IMR-90 (cell line): ENCODE measurements at regions not wholly inside any gene's neighbourhood (a gene's known extent, or its start where the extent isn't known, plus 50 kb on each side); places are given as distances from the start of the nearest gene placed in this dataset.

Source experiments
- ATAC-seq: fragments of 200-7000 bp; cut with Tn5 transposase; 2 replicates; pipeline ENCODE4 v1.9.1; 2020; ENCODE audit warnings: low read depth, mild to moderate bottlenecking, moderate library complexity
- BruUV-seq: library from RNA; stranded (reverse); fragments of 400-500 nt; replicated peaks from 2 replicates; lab custom pipeline; 2021; lab: Mats Ljungman, UMichigan
- CTCF ChIA-PET: fragments of 300-600 bp; formaldehyde crosslinking; extraction: SDS; loops from one replicate; lab custom pipeline; 2021; ENCODE audit warnings: antibody characterized with exemption; lab: Yijun Ruan, JAX
- POLR2A ChIA-PET: fragments of 300-600 bp; sonication (Branson Sonifier 250); formaldehyde crosslinking; loops from one replicate; lab custom pipeline; 2022; ENCODE audit warnings: antibody characterized with exemption; ENCODE audit not compliant: unreplicated experiment; lab: Charles Lee
- DNase-seq: peaks from one replicate; pipeline ENCODE4 v3.0.0; 2013
- H2AFZ ChIP-seq: replicated peaks from 2 replicates; pipeline ENCODE3; 2013; ENCODE audit warnings: low read length, mild to moderate bottlenecking; ENCODE audit not compliant: poor library complexity
- H2AK5ac ChIP-seq: 2 replicates; pipeline ENCODE4 v1.6.1; 2013; ENCODE audit warnings: low read depth, low read length, inconsistent platforms
- H2AK9ac ChIP-seq: replicated peaks from 2 replicates; pipeline ENCODE3; 2013; ENCODE audit warnings: mild to moderate bottlenecking, low read depth, low read length, moderate library complexity; ENCODE audit not compliant: poor library complexity
- H2BK120ac ChIP-seq: 2 replicates; pipeline ENCODE4 v1.6.1; 2013; ENCODE audit warnings: low read depth, low read length, inconsistent platforms
- H2BK15ac ChIP-seq: 3 replicates; pipeline ENCODE4 v1.6.1; 2013; ENCODE audit warnings: low read depth, low read length, inconsistent platforms
- H2BK20ac ChIP-seq: 2 replicates; pipeline ENCODE4 v1.6.1; 2013; ENCODE audit warnings: low read depth, mild to moderate bottlenecking, inconsistent platforms, low read length, moderate library complexity
- H2BK5ac ChIP-seq: 2 replicates; pipeline ENCODE4 v1.6.1; 2013; ENCODE audit warnings: mild to moderate bottlenecking, low read depth, low read length, inconsistent platforms; ENCODE audit not compliant: poor library complexity, severe bottlenecking
- H3K14ac ChIP-seq: replicated peaks from 2 replicates; pipeline ENCODE4 v1.6.1; 2013; ENCODE audit warnings: low read depth, low read length, inconsistent platforms
- H3K18ac ChIP-seq: 2 replicates; pipeline ENCODE4 v1.6.1; 2013; ENCODE audit warnings: low read depth, low read length, control low read depth
- H3K23ac ChIP-seq: 2 replicates; pipeline ENCODE4 v1.6.1; 2013; ENCODE audit warnings: low read depth, low read length, inconsistent platforms
- H3K27ac ChIP-seq: 2 replicates; pipeline ENCODE4 v1.5.1; 2013; ENCODE audit warnings: mild to moderate bottlenecking, control low read depth, low read length; ENCODE audit not compliant: insufficient read depth
- H3K27me3 ChIP-seq: 2 replicates; pipeline ENCODE4 v1.6.1; 2013; ENCODE audit warnings: low read length; ENCODE audit not compliant: control insufficient read depth, insufficient read depth
- H3K36me3 ChIP-seq: 2 replicates; pipeline ENCODE4 v1.6.1; 2013; ENCODE audit warnings: low read length, mixed read lengths; ENCODE audit not compliant: control insufficient read depth, insufficient read depth
- H3K4ac ChIP-seq: 2 replicates; pipeline ENCODE4 v1.6.1; 2013; ENCODE audit warnings: low read depth, low read length, inconsistent platforms
- H3K4me1 ChIP-seq: 2 replicates; pipeline ENCODE4 v1.6.1; 2013; ENCODE audit warnings: low read length, mixed read lengths; ENCODE audit not compliant: control insufficient read depth, insufficient read depth
- H3K4me2 ChIP-seq: 2 replicates; pipeline ENCODE4 v1.6.1; 2013; ENCODE audit warnings: low read depth, mild to moderate bottlenecking, control low read depth, low read length, moderate library complexity
- H3K4me3 ChIP-seq: 2 replicates; pipeline ENCODE4 v1.5.1; 2013; ENCODE audit warnings: low read depth, mild to moderate bottlenecking, control low read depth, low read length, moderate library complexity; ENCODE audit not compliant: insufficient read depth
- H3K56ac ChIP-seq: 2 replicates; pipeline ENCODE4 v1.6.1; 2013; ENCODE audit warnings: low read length, inconsistent platforms; ENCODE audit not compliant: insufficient read depth; ENCODE audit errors: extremely low read depth
- H3K79me1 ChIP-seq, 2 experiments: 2 replicates each; pipeline ENCODE4 v1.6.1; 2013; ENCODE audit warnings: low read length in 2 of 2, inconsistent platforms in 1 of 2, low read depth in 1 of 2
- H3K9ac ChIP-seq: 2 replicates; pipeline ENCODE4 v1.6.1; 2013; ENCODE audit warnings: low read depth, low read length, control low read depth
- H3K9me1 ChIP-seq: 2 replicates; pipeline ENCODE4 v1.6.1; 2013; ENCODE audit warnings: low read length, inconsistent platforms; ENCODE audit not compliant: insufficient read depth
- H3K9me3 ChIP-seq: 2 replicates; pipeline ENCODE4 v1.6.1; 2013; ENCODE audit warnings: low read length; ENCODE audit not compliant: control insufficient read depth, insufficient read depth
- H4K20me1 ChIP-seq: 2 replicates; pipeline ENCODE4 v1.6.1; 2013; ENCODE audit warnings: low read length, inconsistent platforms; ENCODE audit not compliant: insufficient read depth
- H4K5ac ChIP-seq: 2 replicates; pipeline ENCODE4 v1.6.1; 2013; ENCODE audit warnings: mild to moderate bottlenecking, low read depth, low read length, control low read depth
- H4K8ac ChIP-seq, 2 experiments: 2 replicates each; pipeline ENCODE4 v1.6.1; 2013; ENCODE audit warnings: low read depth in 2 of 2, low read length in 2 of 2, control low read depth in 1 of 2, inconsistent platforms in 1 of 2
- H4K91ac ChIP-seq: 2 replicates; pipeline ENCODE4 v1.6.1; 2013; ENCODE audit warnings: low read depth, low read length, inconsistent platforms; ENCODE audit not compliant: insufficient read depth
- BHLHE40 ChIP-seq: fragments of 150-350 bp; IDR thresholded peaks from 2 replicates; pipeline ENCODE4 v1.6.1; 2016; ENCODE audit warnings: mild to moderate bottlenecking, low read depth, low read length
- CTCF ChIP-seq: conservative IDR thresholded peaks from 2 replicates; pipeline ENCODE4 v1.5.1; 2012; ENCODE audit warnings: mild to moderate bottlenecking, low read depth, low read length, improper control_type of control experiment
- MAFK ChIP-seq: IDR thresholded peaks from 2 replicates; pipeline ENCODE4 v1.6.1; 2012; ENCODE audit warnings: low read depth, low read length, improper control_type of control experiment
- NFE2L2 ChIP-seq: fragments of 150-350 bp; IDR thresholded peaks from 2 replicates; pipeline ENCODE4 v1.6.1; 2016; ENCODE audit warnings: low read depth, mild to moderate bottlenecking, low read length
- POLR2A ChIP-seq: IDR thresholded peaks from 2 replicates; pipeline ENCODE4 v1.6.1; 2012; ENCODE audit warnings: mild to moderate bottlenecking, low read depth, low read length
- RAD21 ChIP-seq: IDR thresholded peaks from 2 replicates; pipeline ENCODE4 v1.6.1; 2012; ENCODE audit warnings: low read length, improper control_type of control experiment
- RFX5 ChIP-seq: IDR thresholded peaks from 2 replicates; pipeline ENCODE4 v1.8.0; 2012; ENCODE audit warnings: low read depth, mild to moderate bottlenecking, low read length, moderate library complexity
- SMC3 ChIP-seq: fragments of 150-350 bp; IDR thresholded peaks from 2 replicates; pipeline ENCODE4 v1.6.1; 2016; ENCODE audit warnings: low read depth, mild to moderate bottlenecking, antibody characterized with exemption, low read length, moderate library complexity
- WGBS, 2 experiments: methylation state at CpG; one replicate each; pipeline versions ENCODE4 v1.1.5 to v1.1.7; 2013; ENCODE audit warnings: missing lambda C conversion rate in 2 of 2; ENCODE audit not compliant: insufficient read length in 1 of 2; ENCODE audit errors: extremely low coverage in 2 of 2; 5-methylcytosine and 5-hydroxymethylcytosine counted together
- dilution Hi-C: fragments of 300-500 bp; cut with HindIII; formaldehyde crosslinking; loops from one replicate; pipeline ENCODE4 v1.14.3; 2018; ENCODE audit warnings: low sequenced_read_pairs; ENCODE audit not compliant: unreplicated experiment
- in situ Hi-C: fragments of 300-500 bp; cut with MboI; formaldehyde crosslinking; loops from 3 replicates; pipeline ENCODE4 v1.14.3; 2019; ENCODE audit warnings: low sequenced_read_pairs, inconsistent platforms, mixed read lengths
- intact Hi-C: fragments of 100-400 bp; cut with micrococcal nuclease; formaldehyde crosslinking; loops from 2 replicates; pipeline ENCODE4 v1.10.0; 2022

GRCh38 chr6:49151033-49151432 lies 312.0 kb downstream of the MMUT start:
- peak overlapping the region; percentile 32 for H2AFZ ChIP-seq
- no peak for ATAC-seq
- in situ Hi-C loops, result no loop called here

More at GRCh38 chr6:49151033-49151432, 312.0 kb downstream of the MMUT start:
- Histone ChIP-seq H3K14ac (no peak overlapping the region), H2BK15ac (no peak overlapping the region), H4K91ac (no peak overlapping the region), H3K9me3 (peaks cover 2% of the 10 kb centered on the region; the same call in 1 of the 2 replicates), H3K9ac (no peak overlapping the region), H3K27me3 (no peaks in the 10 kb centered on the region), H4K5ac (no peak overlapping the region), H3K4ac (no peak overlapping the region), H2AK9ac (no peak overlapping the region), H3K4me1 (no peaks in the 10 kb centered on the region), H3K36me3 (no peaks in the 10 kb centered on the region), H3K4me3 (no peak overlapping the region), H2BK20ac (no peak overlapping the region), H2BK120ac (no peak overlapping the region), H3K9me1 (no peaks in the 10 kb centered on the region), H3K27ac (no peak overlapping the region), H2BK5ac (no peak overlapping the region), H2AK5ac (no peak overlapping the region), H3K56ac (no peak overlapping the region), H4K8ac (no peak overlapping the region), H3K23ac (no peak overlapping the region), H3K79me1 (no peaks in the 10 kb centered on the region), H3K18ac (no peak overlapping the region), H4K20me1 (no peaks in the 10 kb centered on the region), H3K4me2 (no peak overlapping the region)
- POLR2A ChIA-PET, result no interaction called here
- 47% methylated on average over 5 of the region's 13 CpGs; no CpG with 5 or more reads in 1 of the 2 experiments for WGBS, 2 experiments
- DNase-seq, result no peak
- CTCF ChIA-PET, result no interaction called here
- TF ChIP-seq POLR2A (no peak), MAFK (no peak), SMC3 (no peak), CTCF (no peak), NFE2L2 (no peak), RAD21 (no peak), BHLHE40 (no peak), RFX5 (no peak)
- intact Hi-C loops, result no loop called here
- dilution Hi-C loops, result no loop called here
- BruUV-seq, result no TSS peak
